GM18508 (cell line): ENCODE measurements at regions not wholly inside any gene's neighbourhood (a gene's known extent, or its start where the extent isn't known, plus 50 kb on each side); places are given as distances from the start of the nearest gene placed in this dataset.

ENCODE experiments used
- ATAC-seq: cut with Tn5 transposase; IDR thresholded peaks from one replicate; pipeline ENCODE4 v1.9.1; 2021; ENCODE audit warnings: moderate number of reproducible peaks; ENCODE audit not compliant: insufficient read depth, unreplicated experiment

DNA sequence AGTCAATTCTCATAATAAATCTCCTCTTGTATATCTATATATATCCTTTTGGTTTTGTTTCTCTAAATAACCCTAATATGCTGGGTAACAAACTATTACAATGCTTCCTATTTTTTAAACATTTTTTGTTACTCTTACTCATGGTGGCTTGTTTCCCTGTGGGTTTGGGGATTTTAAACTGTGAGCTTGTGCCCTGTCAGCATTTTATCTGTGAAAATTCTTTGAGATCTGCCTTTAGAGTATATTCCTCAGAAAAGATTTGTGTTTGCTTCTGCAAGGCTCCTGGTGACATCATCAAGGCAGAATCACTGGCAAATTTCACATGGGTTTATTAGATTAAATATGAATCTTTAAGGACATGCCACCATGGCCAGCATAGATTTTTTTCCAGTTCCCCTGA lies 273.6 kb downstream of the LRFN2 start:
- no peak for ATAC-seq

DNA sequence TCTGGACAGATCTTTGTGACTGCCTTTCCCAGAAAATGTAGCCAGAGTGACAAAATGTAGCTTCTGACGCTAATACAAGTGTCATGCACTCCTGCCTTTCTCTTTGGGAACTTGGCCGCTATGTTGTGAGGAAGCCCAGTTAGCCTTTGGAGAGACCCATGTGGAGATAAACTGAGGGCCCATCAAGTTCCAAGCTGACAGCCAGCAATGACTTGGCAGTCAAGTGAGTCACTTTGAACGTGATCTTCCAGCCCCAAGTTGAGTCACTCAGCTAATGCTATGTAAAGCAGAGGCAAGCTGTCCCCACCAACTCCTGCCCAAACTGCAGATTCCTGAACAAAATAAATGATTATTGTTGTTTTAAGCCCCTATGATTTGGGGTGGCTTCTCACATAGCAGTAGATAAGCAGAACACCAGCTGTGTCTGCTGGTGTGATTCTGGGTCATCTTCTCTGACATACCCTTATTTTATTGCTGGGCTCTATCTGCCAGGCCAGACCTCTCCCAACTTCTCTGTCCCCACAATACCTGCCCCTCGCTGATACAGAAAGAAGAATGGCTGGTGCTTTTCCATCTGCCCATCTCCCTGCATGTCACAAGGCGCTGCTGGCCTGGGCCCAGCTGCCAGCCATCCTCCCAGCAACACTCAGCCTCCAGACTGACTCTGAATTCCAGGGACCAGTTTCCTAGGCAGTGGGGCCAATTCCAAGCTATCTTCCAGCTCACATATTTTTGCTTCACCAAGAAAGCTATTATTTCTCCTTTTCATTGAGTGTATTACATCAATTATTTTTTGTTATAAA lies 274.8 kb downstream of the LRFN2 start:
- ATAC-seq, result no peak

DNA sequence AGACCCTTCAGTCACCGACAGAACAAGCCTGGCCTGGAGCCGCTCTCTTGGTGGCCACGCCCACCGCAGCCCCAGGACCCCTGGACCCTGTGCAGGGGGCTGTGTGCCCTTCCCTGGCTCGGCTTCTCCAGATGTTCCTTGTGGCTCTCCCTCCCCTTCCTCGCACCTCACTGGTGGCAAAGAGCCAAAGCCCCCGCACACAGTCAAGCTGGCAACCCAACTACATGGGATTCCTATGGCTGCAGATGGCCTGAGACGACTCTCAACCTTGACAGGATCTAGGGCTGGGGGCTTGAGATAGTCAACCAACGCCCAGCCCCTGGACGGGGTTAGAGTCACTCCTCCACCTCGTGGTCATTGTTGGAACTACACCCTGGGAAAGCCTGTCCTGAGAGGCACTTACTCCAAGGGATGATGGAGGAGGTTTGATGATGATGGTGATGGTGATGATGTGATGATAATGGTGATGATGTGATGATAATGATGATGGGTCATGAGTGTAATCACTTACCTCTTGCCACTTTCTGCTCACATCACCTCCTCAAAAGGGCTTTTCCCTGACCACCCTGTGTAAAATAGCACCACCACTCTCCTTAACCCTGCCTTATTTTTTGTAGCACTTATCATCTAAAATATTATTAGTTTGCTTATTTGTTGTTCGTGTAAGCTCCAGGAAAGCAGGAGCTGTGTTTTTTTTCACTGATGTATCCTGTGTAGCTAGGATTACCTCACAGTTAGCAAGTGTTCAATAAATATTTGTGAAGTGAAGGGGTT lies 278.4 kb downstream of the LRFN2 start:
- ATAC-seq, result no peak

GRCh38 chr6:40307712-40308111 lies 279.5 kb downstream of the LRFN2 start:
- ATAC-seq, result no peak

GRCh38 chr6:40302856-40303454 lies 284.2 kb downstream of the LRFN2 start:
- ATAC-seq, result no peak

DNA sequence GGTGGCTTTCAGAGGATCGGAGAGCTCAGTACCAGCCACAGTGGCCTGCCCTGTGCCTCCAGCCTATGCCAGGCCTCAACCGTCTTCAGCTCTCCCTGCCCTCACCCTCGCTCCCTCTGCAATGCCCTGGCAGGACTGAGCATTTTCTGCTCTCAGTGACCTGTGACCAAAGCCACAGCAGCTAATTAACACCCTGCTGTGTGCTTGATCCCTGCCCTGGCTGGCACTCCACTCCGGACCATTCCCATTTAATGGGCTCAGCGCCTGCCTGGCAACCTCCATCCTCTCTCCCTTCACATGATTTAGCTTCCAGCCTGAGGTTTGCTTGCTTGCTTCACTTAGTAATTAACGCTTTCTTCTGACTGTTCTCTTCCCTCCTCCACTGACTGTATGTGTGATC lies 287.5 kb downstream of the LRFN2 start:
- ATAC-seq, result no peak

- ATAC-seq, result no peak
Observed at GRCh38 chr6:40298207-40298606, 289.0 kb downstream of the LRFN2 start.

GRCh38 chr6:40295251-40295950 lies 291.8 kb downstream of the LRFN2 start:
- ATAC-seq, result no peak

GRCh38 chr6:40293460-40294185 lies 293.5 kb downstream of the LRFN2 start:
- ATAC-seq, result no peak

- no peak for ATAC-seq
Observed at GRCh38 chr6:40293060-40293459, 294.1 kb downstream of the LRFN2 start.

GRCh38 chr6:40290816-40291215 lies 296.3 kb downstream of the LRFN2 start:
- no peak for ATAC-seq

GRCh38 chr6:40288919-40289318 lies 298.2 kb downstream of the LRFN2 start:
- ATAC-seq, result no peak

GRCh38 chr6:40287296-40287850 lies 299.8 kb downstream of the LRFN2 start:
- ATAC-seq, result no peak

DNA sequence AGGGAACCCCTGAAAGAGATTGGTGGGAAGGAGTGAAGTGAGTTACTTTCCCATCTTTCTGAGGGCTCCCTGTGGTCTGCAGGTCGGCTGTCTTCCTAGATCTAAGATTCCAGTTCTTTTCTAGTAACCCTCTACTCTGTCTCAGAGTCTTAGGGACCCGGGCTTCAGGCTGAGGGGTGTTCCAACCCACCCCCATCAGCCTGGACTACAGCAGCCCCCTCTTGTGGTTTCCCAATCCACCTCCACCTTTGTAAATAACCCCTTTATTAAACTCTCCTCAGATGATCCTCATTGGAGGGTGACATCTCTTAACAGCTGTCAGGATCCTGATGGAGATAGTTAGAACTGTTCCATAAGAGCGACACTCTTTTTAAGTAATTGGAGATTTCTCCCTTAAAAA lies 300.4 kb downstream of the LRFN2 start:
- ATAC-seq, result no peak

- ATAC-seq, result no peak
Observed at GRCh38 chr6:40285996-40286395, 301.2 kb downstream of the LRFN2 start.

DNA sequence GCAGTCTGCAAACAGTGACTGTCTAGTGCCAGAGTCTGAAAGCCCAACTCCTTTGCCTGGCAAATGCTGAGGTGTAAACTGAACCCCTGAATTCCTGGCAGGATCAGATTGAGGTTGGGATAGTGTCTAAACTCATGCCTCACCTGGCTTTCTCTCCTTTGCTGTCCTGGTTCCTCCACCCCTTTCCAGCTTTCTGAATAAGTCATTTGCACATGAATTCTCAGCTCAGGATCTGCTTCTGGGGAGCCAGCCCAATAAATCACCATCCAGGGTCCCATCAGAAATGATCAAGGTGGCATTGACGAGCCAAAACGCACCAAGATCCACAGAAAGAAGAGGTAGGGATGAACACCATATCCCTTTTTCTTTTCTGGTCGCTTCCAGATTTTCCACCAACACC lies 301.6 kb downstream of the LRFN2 start:
- ATAC-seq, result no peak

DNA sequence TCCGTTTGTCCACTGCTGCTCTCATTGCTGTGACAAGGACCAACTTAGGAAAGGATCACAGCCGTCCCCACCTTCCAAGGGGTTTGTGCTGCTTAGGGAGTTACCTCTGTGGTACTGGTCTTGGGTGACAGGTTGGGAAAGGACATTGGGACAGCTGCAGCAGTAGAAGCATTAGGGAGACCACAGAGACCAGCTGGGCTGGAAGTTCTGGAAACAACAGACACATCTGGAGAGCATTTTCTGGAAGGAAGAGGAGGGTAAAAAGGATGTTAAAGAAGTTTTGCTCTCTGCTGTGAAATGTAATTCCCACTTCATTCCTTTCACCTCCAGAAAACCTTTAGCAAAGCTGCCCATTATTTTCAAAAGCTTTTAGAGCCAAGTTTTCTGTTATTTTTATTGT lies 304.2 kb downstream of the LRFN2 start:
- ATAC-seq, result no peak

DNA sequence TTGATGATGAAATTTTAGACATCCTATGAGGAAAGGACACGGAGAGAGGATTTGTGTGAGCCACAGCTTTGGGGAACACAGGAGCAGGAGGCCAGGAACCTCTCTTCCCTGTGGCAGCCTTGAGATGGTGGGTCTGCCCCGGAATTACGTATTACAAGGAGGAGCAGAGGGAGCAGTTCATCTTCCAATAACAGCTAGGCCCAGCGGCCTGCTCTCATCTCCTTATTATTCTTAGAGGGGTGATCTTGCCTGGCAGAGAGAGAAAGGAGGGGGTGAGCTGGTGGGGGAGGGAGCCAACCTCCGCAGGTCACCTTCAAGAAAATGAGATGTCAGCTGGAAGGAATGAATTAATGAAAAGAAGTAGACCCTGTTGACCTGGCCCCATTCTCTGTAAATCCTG lies 305.8 kb downstream of the LRFN2 start:
- ATAC-seq, result no peak

- ATAC-seq, result no peak
Observed at GRCh38 chr6:40280231-40280630, 306.9 kb downstream of the LRFN2 start.

- ATAC-seq, result no peak
Observed at GRCh38 chr6:40276141-40276540, 311.0 kb downstream of the LRFN2 start.
